ENCODE measurements at regions not wholly inside any gene's neighbourhood (a gene's known extent, or its start where the extent isn't known, plus 50 kb on each side); places are given as distances from the start of the nearest gene placed in this dataset.

GRCh38 chr6:132919045-132919860 lies 104.9 kb downstream of the RPS12 start:
- TF ChIP-seq EZH2phosphoT487 (IDR thresholded peaks at IDR 0.05; ENCODE audit: borderline replicate concordance, low read depth): no peak
- TF ChIP-seq, protein P1, sequence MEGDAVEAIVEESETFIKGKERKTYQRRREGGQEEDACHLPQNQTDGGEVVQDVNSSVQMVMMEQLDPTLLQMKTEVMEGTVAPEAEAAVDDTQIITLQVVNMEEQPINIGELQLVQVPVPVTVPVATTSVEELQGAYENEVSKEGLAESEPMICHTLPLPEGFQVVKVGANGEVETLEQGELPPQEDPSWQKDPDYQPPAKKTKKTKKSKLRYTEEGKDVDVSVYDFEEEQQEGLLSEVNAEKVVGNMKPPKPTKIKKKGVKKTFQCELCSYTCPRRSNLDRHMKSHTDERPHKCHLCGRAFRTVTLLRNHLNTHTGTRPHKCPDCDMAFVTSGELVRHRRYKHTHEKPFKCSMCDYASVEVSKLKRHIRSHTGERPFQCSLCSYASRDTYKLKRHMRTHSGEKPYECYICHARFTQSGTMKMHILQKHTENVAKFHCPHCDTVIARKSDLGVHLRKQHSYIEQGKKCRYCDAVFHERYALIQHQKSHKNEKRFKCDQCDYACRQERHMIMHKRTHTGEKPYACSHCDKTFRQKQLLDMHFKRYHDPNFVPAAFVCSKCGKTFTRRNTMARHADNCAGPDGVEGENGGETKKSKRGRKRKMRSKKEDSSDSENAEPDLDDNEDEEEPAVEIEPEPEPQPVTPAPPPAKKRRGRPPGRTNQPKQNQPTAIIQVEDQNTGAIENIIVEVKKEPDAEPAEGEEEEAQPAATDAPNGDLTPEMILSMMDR (IDR thresholded peaks at IDR 0.05): no peak
- no peak for TF ChIP-seq USF2 (IDR thresholded peaks at IDR 0.05; ENCODE audit: borderline replicate concordance, low read depth, low read length)
- TF ChIP-seq POLR2AphosphoS5 (IDR thresholded peaks at IDR 0.05; ENCODE audit: low read depth, low read length): no peak

Measured in SK-N-SH (cell line).